Fibroblast of villous mesenchyme (primary cell): ENCODE measurements at regions not wholly inside any gene's neighbourhood (a gene's known extent, or its start where the extent isn't known, plus 50 kb on each side); places are given as distances from the start of the nearest gene placed in this dataset.
"Not testable (repeated sequence)": the region's sequence is repeated elsewhere in the genome, so short reads cannot be mapped to it uniquely, and the experiment has no call there.

Experiments
- DNase-seq: peaks from one replicate; pipeline ENCODE4 v3.0.0-alpha.2; 2010; ENCODE audit warnings: low read depth
- H3K4me3 ChIP-seq: 2 replicates; pipeline ENCODE4 v1.5.1; 2011; ENCODE audit warnings: low read depth, mild to moderate bottlenecking, low read length
- TF ChIP-seq, protein P1 (sequence below): IDR thresholded peaks from 2 replicates; pipeline ENCODE4 v1.5.1; 2012; ENCODE audit warnings: low read depth, mild to moderate bottlenecking, low read length; ENCODE audit not compliant: insufficient read depth

DNA sequence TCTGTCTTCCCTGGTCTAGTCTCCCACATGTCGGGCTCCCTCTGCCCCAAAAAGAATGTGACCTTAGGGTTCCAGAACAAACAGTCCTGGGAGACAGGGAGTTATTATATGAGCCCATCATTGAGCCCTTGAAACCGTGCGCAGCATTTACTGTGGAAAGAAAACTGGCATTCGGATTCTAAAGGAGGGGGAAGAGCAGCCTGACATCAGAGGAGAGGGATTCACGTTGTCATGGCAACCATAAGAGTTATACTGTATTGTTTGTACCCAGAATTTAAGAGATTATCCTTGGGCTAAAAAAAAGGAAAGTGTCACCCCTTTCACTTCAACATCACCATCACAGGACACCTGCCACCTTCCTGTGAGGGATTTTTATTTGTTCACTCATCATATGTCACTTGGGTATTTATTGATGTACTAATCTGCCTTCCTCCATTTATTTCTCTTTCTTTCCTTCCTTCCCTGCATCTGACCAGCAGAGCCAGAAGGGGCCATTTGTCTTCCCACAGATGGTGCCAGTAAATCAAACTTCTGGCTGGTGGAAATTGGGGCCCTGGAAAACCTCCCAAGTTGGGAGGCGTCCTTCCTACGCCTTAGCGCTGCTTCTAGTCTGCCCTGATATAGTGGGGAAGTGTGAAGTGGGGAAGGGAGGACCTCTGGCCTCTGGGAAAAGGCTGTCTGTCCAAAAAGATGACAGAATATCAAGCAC, 64.9 kb upstream of the FRMPD3 start:
- H3K4me3 ChIP-seq = no peak overlapping the region
- TF ChIP-seq, protein P1, sequence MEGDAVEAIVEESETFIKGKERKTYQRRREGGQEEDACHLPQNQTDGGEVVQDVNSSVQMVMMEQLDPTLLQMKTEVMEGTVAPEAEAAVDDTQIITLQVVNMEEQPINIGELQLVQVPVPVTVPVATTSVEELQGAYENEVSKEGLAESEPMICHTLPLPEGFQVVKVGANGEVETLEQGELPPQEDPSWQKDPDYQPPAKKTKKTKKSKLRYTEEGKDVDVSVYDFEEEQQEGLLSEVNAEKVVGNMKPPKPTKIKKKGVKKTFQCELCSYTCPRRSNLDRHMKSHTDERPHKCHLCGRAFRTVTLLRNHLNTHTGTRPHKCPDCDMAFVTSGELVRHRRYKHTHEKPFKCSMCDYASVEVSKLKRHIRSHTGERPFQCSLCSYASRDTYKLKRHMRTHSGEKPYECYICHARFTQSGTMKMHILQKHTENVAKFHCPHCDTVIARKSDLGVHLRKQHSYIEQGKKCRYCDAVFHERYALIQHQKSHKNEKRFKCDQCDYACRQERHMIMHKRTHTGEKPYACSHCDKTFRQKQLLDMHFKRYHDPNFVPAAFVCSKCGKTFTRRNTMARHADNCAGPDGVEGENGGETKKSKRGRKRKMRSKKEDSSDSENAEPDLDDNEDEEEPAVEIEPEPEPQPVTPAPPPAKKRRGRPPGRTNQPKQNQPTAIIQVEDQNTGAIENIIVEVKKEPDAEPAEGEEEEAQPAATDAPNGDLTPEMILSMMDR = no peak
- no peak for DNase-seq

DNA sequence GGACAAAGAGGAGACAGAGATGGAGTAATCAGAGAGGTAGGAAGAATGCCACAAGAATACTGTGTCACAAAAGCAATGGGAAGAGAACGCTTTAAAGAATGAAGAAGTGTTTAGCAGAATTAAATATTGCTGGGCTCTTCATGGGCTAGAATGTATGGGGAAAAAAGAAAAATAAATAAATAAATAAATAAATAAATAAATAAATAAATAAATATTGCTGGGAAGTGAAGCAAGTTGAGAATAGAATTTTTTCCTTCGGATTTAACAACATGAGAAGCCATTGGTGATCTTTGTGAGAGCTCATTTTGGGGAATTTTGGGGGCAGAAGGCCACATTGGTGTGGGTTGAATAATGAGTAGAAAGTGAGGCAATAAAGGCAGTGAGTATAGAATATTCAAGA, 59.7 kb upstream of the FRMPD3 start:
- TF ChIP-seq, protein P1 = no peak
- DNase-seq = no peak
- H3K4me3 ChIP-seq = no peak overlapping the region

DNA sequence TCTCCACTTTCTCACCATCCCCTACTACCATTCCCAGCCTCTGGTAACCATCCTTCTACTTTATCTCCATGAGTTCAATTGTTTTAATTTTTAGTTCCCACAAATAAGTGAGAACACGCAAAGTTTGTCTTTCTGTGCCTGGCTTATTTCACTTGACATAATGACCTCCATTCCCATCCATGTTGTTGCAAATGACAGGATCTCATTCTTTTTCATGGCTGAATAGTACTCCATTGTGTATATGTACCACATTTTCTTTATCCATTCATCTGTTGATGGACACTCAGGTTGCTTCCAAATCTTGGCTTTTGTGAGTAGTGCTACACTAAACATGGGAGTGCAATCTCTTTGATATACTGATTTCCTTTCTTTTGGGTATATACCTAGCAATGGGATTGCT, 55.8 kb upstream of the FRMPD3 start:
- H3K4me3 ChIP-seq, DNase-seq: not testable (repeated sequence)

DNA sequence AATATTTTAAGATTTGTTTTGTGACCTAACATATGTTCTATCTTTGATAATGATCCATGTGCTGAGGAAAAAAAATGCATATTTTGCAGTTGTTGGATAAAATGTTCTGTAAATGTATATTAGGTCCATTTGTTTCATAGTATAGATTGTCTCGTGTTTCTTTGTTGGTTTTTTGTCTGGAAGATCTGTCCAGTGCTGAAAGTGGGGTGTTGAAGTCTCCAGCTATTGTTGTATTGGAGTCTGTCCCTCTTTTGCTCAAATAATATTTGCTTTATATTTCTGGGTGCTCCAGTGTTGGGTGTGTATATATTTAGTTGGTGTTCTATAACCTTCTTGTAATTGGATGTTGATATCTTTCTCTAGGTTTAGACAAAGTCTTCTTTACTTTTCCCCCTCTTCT, 53.2 kb upstream of the FRMPD3 start:
- DNase-seq = no peak
- TF ChIP-seq, protein P1 = no peak
- no peak overlapping the region for H3K4me3 ChIP-seq

DNA sequence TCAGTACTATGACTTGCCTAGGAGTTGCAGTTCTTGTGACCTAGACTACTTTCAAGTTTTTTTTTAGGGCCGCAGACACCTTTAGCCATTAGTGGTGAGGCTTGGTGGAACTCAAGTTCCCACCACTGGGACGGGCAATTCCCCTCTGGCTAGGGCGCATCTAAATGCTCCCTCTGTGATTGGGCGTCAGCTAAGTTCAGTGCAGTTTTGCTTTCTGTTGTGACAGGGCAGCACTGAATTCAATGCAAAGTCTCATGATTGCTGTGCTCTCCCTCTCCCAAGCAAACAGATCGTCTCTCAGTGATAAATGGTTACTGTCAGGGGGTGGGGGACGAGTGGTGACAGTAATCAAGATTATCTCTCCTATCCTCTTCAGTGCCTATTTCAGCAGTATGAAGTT, 52.7 kb upstream of the FRMPD3 start:
- no peak overlapping the region for H3K4me3 ChIP-seq
- no peak for DNase-seq
- TF ChIP-seq, protein P1 = no peak

DNA sequence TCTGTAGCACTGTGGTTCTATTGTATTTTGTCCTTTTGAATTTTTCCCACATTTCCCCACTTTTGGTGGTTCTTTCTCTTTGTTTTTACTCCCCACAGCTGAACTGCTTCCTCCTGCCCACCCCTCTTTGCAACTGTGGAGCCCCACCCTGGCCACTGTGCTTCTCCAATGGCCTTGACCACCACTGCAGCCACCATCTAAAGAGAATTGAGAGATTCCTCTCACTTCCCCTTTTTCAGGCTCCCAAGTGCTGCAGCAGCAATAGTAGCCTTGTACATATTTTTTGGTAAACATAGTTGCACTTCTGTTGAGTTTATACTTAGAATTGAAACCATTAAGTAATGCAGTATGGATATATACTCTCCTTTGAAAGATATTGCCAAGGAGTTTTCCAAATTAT, 51.3 kb upstream of the FRMPD3 start:
- no peak for DNase-seq
- no peak overlapping the region for H3K4me3 ChIP-seq
- TF ChIP-seq, protein P1 = no peak
